ENCODE measurements at regions not wholly inside any gene's neighbourhood (a gene's known extent, or its start where the extent isn't known, plus 50 kb on each side); places are given as distances from the start of the nearest gene placed in this dataset.

DNA sequence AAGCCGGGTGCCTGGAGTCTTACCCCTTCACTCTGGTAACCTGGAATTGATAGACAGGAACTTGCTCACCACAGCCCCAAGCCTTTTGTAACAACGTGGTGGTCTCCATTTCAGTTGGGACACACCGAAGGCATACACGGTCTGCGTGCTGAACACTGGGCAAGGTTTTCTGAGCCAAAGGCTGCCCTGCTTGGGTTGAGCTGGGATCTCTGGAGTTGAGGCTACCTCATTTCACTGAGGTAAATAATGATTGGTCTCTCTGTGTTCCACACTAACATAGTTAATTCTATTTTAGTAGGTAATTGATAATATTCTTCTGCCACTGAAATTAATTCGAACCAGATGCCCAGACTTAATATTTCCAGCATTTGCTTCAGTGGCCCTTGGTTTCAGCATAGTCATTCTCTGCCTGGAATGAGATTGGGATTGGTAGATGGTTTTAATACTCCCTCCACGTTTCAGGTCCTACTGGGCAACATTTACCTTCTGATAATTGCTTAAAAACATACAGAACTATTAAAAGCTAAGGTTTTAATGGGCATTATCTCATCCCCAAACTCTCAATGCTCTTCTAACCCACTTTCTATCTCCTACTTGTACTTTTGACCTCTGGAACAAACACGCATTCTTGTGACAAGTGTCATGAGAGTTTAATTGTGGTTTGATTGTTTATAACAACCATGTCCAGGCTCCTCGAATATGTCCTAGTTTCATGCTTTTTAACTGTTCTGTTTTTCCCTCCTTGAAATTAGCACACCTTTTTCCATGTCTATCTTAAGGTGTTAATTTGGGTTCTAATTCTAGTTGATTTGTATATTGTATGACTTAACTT is 202.3 kb upstream of the KLF6 start:
- DNase-seq (ENCODE audit: low spot score): no peak
- no peak for ATAC-seq

DNA sequence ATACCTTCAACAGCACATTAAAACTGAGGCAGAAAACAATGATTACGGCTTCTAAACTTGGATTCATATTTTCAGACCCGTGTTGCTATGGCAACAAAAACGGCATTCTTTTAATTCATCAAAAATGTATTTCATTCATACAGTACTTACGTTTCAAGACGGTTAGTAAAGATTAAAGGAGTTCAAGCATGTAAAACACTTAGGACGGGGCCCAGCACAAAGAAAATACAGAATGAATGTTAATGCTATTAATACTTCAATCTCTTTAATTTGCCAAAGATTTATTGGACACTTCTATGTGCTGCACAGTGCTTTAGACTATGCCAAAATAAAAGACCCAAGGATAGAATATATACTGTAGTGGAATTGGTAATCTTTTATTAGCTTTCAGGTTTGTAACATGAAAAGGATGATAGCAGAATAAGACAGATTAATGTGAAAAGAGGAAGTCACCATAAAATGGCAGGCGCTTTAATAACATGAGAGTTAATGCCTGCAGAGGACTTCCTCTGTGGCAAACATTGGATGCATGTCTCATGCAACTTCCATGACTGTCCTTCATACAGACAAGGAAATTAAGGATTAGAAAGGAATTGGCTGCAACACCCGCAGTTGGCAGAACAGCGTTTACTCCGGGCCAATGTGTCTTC is 201.6 kb upstream of the KLF6 start:
- no peak for ATAC-seq
- no peak for DNase-seq (ENCODE audit: low spot score)

DNA sequence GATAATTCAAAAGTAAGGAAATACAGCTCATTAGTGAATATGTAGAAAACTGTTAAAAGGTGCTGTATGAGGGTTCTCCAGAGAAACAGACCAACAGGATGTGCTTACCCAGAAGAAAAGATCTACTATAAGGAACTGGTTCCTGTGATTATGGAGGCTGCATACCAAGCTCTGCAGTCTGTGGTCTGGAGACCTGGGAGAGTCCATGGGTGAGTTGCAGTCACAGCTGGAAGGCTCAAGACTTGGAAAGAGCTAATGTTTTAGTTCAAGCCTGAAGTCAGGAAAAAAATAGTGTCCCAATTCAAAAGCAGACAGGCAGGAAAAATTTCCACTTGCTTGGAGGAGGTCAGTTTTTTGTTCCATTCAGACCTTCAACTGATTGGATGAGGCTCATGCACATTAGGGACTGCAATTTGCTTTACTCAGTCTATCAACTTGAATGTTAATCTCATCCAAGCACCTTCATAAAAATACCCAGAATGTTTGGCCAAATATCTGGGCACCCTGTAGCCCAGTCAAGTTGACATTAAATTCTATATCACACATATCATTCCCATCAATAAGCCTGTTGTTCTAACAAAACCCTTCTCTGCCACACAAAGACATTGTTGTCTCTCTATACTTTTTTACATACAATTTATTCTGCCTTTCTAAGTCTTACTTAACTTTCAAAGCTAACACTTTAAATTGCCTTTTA is 197.9 kb upstream of the KLF6 start:
- no peak for DNase-seq (ENCODE audit: low spot score)
- no peak for ATAC-seq

DNA sequence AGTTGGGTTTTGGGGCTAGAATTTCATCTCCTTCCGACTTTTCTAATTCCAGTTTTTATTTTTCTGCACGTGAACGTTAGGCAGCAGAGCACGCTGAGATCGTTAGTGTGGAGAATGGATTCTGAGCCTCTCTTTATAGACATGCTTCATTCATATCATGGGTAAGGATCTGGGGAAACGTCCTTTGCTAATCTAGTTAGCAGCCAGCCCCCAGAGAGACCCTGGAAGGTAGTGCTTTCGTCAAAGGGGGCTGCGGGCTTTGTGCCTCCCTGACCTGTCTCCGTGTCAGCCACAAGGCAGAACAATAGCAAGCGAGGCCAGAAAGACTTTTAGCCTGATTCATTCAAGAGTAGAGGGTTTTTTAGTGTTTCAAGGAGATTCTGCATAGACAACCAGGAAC is 196.3 kb upstream of the KLF6 start:
- DNase-seq (ENCODE audit: low spot score) (no peak), ATAC-seq (no peak)

DNA sequence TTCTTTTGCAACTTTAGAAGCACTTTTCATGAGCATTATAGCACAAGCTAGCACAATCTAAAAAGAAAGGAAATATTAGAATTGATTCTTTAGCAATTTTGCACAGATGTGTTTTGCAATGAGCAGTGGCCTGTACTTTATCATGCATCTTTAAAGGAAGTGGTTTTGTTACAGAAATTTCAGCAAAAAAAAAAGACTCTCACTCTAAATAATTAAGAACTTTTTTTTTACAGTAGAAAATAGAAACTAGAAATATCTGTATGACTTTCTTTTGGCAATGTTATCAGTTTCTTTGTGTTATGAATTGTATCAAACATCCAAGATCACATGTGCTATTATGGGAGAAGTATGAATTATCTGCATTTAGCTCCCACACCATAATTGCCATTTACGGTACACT is 195.7 kb upstream of the KLF6 start:
- DNase-seq (ENCODE audit: low spot score) (no peak), ATAC-seq (no peak)

DNA sequence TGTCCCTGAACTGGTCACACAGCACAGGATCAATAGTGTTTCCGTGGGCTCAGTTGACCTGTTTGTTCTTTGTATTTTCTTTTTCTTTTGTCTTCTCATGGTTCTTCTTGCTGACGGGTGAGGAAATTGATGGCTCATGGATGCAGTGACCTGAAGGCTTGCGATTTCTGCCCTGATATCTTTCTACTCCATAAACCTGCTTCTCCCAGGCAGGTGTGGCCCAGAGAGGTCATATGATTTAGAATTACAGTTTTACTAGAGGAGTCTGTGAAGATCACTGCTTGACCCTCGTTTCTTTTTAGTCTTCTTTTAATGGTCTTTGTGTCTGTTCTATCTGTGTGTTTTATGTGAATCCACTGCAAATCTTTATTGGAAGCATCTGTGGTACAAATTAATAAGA is 195.1 kb upstream of the KLF6 start:
- ATAC-seq (no peak), DNase-seq (ENCODE audit: low spot score) (no peak)

DNA sequence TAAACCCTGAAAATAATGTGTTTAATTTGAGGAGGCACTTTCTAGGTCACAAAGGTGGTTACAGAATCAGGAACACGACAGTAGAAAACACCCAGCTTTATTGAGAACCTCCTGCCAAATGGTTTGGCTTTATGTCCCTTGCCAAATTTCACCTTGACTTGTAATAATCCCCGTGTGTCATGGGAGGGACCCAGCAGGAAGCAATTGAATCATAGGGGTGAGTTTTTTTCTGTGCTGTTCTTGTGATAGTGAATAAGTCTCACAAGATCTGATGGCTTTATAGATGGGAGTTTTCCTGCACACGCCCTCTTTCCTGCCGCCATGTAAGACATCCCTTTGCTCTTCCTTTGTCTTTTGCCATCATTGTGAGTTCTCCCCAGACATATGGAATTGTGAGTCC is 193.8 kb upstream of the KLF6 start:
- DNase-seq (ENCODE audit: low spot score) (no peak), ATAC-seq (no peak)

DNA sequence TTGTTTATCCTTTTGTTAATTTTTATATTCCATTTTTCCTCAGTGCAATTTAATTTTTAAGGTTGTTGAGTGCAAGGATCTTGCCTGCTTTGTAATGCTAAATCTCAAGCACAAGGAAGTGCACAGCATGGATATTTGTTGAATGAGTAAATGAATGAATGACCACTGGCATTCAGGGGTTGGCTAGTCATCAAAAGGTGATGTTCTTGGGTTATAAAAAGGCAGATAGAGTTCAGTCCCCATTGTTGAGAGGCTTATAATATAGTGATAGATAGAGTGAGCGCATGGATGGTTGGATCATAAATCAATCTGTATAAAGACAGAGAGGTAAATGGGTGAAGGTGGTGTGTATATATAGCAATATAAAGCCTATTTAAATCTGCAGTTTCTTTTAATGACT is 193.2 kb upstream of the KLF6 start:
- DNase-seq (ENCODE audit: low spot score): no peak
- no peak for ATAC-seq

DNA sequence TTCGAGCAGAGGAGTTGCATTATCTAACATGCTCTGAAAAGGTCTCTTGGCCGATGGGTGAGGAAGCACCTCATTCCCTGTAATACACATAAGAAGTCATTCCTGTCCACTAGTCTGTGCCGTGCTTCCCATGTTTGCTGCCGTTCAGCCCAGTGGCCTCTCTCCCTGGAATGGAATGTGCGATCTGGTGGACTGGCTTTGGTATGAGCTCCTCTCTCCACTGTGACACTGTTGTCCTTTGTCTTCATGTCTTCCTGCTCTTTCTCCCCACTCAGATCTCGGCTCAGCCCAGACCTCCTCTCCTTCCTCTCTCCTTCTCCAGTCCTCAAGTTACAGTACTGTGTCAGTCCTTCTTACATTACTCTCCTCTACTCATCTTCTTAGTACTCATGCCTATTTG is 192.8 kb upstream of the KLF6 start:
- DNase-seq (ENCODE audit: low spot score): no peak
- ATAC-seq: no peak

DNA sequence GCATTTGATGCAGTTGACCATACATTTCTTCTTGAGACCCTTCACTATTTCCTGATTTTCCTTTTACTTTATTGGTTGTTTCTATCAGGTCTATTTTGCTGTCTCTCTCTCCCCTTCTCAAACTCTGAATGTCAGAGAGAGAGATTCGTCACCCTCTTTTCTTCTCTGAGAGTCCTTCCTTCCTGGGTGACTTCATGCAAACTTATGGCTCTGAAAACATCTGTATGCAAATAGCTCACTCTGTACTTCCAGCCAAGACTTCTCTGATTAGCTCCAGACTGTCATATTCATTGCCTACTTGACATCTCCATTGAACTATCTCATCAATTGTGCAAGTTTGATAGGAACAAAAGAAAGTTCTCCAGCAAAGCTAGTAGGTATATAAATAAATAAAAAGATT is 191.7 kb upstream of the KLF6 start:
- no peak for ATAC-seq
- no peak for DNase-seq (ENCODE audit: low spot score)

DNA sequence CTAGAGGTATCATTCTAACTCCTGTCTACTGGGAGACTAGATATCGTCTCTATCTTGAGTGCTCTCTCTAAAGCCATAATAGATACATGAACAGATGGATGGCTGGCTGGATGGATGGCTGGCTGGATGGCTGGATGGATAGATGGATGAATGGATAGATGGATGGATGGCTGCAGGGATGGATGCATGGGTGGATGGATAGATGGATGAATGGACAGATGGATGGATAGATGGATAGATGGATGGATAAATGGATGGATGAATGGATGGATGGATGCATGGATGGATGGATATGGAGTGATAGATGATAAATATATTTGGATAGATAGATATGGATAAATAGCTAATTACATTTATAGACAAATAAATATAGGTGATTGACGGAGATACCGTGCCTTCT is 191.2 kb upstream of the KLF6 start:
- DNase-seq (ENCODE audit: low spot score): no peak
- no peak for ATAC-seq

DNA sequence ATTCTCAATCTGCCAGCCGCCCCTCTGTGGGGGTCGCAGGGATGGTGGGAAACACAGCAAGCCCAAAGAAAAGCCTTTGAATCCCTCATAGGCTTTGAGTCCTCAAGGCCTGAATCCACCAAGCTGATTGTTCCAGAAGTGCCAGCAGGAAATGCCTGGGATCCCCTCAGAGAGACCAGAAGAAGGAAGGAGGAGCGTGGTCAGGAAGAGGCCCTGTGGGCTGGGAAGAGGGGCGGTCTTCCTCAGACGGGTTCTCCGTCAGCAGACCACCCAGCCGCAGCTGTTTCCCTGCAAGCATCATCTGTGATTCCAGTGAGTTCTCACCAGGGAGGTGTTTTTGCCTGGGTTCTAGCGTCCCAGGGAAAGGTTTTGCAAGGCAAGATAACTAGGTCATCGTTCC is 190.0 kb upstream of the KLF6 start:
- ATAC-seq: no peak
- no peak for DNase-seq (ENCODE audit: low spot score)

DNA sequence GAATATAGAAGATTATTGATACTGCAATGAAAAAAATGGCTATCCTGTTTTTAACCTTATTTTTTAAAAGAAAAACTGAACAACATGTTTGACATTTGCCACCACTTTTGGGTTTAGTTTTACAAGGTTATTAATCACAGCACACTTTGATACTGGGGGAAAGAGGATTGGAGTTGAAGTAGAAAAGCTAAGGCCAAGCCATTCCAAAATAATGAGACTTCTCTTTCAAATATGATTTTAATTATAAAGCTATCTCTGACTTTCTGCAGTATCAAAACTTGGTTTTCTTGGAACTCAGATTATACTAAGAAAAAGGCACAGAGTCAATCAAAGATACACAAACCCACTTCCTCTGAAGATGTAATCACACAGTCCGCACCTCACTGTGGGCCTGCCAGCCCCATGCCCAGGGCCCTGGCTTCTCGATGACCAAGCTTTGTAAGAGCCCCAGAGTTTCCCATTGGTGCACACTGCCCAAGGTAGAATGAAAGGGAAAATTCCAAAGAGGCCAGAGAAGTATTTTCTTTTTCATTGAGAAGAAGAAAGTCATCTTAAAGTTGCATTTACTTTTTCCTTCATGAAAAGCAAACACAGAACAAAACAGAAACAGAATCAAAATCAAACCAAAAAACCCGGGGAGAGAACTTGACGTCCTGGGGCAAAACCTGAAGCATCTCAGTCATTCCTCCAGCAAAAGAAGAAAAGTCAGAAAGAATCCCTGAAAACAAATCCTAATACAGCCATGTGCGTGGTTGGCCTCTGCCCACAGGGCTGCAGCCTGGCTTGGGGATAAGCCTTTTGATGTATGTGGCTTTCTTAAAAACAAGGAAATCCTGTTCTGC is 187.7 kb upstream of the KLF6 start:
- DNase-seq (ENCODE audit: low spot score) (no peak), ATAC-seq (no peak)

DNA sequence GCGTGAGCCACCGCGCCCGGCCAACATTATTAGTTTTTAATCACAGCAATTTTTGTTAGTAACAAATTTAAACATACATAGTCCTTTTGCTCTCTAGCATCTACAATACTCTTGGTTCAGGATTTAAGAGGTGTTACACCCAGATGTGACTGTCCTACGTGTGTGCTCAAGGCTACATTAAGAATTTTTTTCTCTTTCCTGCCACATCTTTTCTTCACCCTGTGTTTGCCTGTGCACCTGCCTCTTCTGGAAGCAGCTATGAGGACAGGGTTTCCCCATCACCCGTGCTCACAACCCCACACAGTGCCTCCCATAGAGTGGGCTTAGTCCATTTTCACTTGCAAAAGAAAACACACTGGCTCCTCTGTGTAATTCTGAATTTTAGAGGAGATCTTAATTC is 186.7 kb upstream of the KLF6 start:
- no peak for DNase-seq (ENCODE audit: low spot score)
- ATAC-seq: no peak

DNA sequence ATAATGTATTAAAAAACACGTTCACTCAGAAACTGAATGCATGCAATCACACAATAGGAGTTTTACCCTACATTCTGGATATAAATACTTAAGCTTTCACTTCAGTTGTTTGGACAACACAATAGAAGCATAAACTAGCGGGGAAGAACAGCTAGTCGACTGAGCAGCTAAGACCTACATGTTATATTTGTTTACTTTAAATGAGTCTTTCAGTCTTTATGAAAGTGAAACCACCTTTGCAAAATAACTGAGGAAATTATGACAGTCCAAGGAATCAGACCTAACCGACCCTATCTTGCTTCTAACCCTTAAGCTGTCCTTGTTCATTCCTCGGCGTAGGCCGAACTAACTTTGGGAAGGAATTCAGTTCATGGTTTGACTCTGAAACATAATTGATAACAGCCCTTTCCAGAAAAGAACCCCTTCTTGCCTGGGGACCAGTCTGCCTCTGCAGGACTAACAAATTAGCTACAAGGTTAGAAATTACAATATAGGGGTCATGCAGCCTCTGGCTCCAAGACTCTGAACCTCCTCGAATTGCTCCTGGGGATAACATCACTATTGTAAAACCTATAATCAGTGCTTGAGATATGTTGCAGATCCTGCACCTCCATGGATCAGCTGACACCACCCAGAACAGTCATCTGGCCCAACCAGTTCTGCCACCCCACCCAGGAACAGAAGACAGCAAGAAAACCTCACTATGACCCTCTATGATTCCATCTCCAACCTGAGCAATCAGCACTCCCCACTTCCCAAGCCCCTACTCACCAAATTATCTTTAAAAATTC is 185.1 kb upstream of the KLF6 start:
- no peak for DNase-seq (ENCODE audit: low spot score)

DNA sequence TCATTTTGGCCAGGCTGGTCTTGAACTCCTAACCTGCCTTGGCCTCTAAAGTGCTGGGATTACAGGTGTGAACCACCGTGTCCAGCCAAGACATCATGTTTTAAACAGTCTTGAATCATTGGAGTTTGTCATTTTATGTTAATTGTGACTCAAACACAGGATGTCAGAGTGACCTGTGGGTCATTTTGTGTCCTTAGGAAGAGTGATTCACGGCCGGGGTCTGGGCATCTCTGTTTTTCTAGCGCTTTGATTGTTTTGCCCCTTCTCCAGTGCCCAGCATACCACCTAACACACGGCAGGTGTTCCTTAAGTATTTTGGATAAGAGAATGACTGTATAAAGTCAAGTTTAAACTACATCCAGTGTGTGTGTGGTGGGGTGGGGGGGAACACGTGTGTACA is 183.7 kb upstream of the KLF6 start:
- DNase-seq (ENCODE audit: low spot score) (no peak), ATAC-seq (no peak)

More for the DNA sequence above, 185.1 kb upstream of the KLF6 start:
- no peak for ATAC-seq

DNA sequence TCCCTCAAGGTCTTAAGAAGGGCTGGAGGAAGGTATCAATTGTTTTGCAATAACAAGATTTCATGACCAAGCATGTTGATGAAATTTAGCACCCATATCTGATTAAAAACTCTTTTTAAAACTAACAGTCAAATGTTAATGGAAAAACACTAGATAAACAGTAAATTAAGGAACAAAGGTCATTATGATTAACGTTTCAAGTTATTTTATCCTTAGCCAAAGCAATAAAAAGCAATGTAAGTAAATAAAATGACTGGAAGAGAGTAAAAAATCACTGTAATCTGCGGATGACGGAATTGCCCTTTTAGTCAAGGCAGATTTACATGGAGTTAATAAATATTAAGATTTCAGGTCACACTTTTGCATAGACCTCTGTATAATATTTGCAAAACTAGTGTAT is 179.5 kb upstream of the KLF6 start:
- ATAC-seq: no peak
- DNase-seq (ENCODE audit: low spot score): no peak

DNA sequence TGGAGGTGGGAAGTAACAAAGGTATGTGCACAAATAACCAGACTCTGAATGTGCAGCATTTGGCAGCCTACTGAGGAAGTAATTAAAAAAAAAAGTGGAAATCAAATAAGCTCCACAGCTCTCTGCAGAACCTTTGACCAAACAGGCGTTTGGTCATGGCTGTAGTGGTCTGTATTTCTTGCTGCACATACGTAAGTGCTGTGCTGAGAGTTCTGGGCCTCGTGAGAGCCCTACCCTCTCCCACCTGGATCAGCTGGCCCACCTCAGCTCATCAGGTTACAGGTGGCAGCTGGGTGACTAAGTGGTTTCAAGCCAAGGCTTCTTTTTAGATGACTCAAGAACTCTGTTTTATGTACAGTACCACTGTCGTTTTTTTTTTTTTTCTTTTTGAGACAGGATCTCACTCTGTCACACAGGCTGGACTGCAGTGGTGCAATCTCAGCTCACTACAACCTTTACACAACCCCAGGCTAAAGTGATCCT is 178.2 kb upstream of the KLF6 start:
- no peak for ATAC-seq
- no peak for DNase-seq (ENCODE audit: low spot score)

DNA sequence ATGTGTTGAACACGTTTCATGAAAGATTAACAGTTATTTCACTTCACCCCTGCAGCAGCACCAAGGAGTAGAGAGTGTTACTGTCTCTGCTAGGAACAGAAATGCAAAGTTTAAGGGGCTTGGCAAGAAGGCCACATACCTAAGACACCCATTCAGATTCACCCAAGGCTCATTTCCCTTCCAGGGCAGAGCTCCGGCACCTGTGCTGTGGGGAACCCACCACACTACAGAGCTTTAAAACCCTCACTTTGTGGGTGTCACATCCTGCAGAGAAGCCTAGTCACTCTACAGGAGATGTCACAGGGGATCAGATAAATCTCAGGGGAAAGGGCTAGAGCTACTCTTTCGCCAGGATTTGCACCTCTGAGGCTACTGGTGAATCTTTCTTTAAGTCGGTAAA is 176.1 kb upstream of the KLF6 start:
- ATAC-seq (no peak), DNase-seq (ENCODE audit: low spot score) (no peak)

DNA sequence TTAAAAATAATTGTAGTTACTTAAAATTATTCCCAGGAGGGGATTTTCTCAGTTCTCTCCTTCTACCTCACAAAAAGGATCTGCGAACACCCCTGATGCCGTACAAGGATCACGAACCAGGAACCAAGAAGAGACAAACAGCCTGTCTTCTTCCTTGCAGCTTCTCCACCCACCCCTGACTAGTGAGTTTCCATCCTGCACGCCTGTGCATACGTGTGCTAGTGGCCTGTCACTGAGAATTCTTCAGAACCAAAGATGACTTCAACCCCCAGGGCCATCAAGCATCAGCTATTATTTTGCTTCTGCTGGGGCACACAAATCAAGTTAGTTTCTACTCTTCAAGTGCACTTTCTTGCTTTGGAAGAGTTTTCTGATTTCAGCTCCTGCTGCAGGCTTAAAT is 175.5 kb upstream of the KLF6 start:
- no peak for DNase-seq (ENCODE audit: low spot score)
- ATAC-seq: no peak
